BE2C (cell line): ENCODE measurements at regions not wholly inside any gene's neighbourhood (a gene's known extent, or its start where the extent isn't known, plus 50 kb on each side); places are given as distances from the start of the nearest gene placed in this dataset.

Experiments
- DNase-seq: peaks from one replicate; pipeline ENCODE4 v3.0.0-alpha.2; 2020
- H3K27me3 ChIP-seq: fragments of 250-450 bp; sonication (Bioruptor Pico); 2 replicates; pipeline ENCODE4 v1.5.1; 2020; ENCODE audit warnings: mild to moderate bottlenecking
- H3K36me3 ChIP-seq: fragments of 250-450 bp; sonication (Bioruptor Pico); 2 replicates; pipeline ENCODE4 v1.5.1; 2020; ENCODE audit warnings: mild to moderate bottlenecking
- H3K4me1 ChIP-seq: fragments of 250-450 bp; sonication (Bioruptor Pico); 2 replicates; pipeline ENCODE4 v1.5.1; 2020
- H3K4me3 ChIP-seq: 2 replicates; pipeline ENCODE4 v1.5.1; 2011; ENCODE audit warnings: low read depth, low read length
- H3K9me3 ChIP-seq: fragments of 250-450 bp; sonication (Bioruptor Pico); 2 replicates; pipeline ENCODE4 v1.5.1; 2020
- TF ChIP-seq, protein P1 (sequence below): IDR thresholded peaks from 2 replicates; pipeline ENCODE4 v1.5.1; 2012; ENCODE audit warnings: mild to moderate bottlenecking, low read depth, low read length

DNA sequence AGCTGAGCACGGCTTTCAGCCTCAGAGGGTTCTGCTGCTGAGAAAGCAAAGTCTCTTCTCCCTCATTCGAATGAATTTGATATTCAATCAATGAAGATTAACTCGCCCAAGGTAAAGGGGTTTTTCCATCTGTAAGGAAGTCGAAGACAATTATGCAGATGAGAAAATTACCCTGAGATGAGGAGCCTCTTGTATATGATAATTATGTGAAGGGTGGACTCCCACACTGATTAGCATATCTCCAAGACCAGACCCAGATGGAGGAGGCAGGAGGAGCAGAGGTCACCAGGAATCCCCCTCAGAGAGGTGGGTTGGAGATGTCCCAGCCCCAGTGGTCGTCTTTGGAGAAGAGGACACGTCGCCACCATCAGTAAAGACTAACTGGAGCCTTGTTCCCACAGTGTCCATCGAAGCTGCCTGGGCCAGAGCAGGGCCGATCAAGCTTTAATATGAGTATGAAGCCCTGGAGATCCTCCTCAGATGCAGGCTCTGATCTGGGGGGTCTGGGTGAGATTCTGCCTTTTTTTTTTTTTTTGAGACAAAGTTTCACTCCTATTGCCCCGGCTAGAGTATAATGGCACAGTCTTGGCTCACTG, 61.5 kb upstream of the LHX1 start:
- Histone ChIP-seq H3K4me1 (no peaks in the 10 kb centered on the region), H3K27me3 (no peaks in the 10 kb centered on the region), H3K9me3 (no peaks in the 10 kb centered on the region), H3K4me3 (no peak overlapping the region), H3K36me3 (no peaks in the 10 kb centered on the region)
- no peak for DNase-seq
- TF ChIP-seq, protein P1, sequence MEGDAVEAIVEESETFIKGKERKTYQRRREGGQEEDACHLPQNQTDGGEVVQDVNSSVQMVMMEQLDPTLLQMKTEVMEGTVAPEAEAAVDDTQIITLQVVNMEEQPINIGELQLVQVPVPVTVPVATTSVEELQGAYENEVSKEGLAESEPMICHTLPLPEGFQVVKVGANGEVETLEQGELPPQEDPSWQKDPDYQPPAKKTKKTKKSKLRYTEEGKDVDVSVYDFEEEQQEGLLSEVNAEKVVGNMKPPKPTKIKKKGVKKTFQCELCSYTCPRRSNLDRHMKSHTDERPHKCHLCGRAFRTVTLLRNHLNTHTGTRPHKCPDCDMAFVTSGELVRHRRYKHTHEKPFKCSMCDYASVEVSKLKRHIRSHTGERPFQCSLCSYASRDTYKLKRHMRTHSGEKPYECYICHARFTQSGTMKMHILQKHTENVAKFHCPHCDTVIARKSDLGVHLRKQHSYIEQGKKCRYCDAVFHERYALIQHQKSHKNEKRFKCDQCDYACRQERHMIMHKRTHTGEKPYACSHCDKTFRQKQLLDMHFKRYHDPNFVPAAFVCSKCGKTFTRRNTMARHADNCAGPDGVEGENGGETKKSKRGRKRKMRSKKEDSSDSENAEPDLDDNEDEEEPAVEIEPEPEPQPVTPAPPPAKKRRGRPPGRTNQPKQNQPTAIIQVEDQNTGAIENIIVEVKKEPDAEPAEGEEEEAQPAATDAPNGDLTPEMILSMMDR = no peak

DNA sequence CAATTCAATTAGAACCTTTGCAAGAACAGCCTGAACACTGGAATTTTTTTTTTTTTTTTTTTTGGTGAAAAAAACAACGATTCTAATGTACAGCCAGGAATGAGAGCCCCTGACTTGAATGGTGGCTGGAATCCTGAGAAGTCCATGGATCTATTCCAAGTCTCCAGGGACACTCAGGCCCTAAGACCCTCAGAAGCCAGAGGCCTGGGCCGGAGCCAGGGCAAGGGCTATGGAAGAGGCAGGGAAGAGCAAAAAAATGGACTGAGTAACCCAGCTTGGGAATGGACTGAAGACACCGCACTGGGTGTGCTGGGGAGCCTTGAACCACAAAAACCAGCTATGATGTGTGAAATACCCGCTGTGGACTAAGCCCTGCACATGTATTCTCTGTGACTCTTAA, 60.3 kb upstream of the LHX1 start:
- H3K4me1 ChIP-seq = no peaks in the 10 kb centered on the region
- no peak overlapping the region for H3K4me3 ChIP-seq
- no peaks in the 10 kb centered on the region for H3K9me3 ChIP-seq
- H3K36me3 ChIP-seq = no peaks in the 10 kb centered on the region
- TF ChIP-seq, protein P1 = no peak
- H3K27me3 ChIP-seq = no peaks in the 10 kb centered on the region
- no peak for DNase-seq

DNA sequence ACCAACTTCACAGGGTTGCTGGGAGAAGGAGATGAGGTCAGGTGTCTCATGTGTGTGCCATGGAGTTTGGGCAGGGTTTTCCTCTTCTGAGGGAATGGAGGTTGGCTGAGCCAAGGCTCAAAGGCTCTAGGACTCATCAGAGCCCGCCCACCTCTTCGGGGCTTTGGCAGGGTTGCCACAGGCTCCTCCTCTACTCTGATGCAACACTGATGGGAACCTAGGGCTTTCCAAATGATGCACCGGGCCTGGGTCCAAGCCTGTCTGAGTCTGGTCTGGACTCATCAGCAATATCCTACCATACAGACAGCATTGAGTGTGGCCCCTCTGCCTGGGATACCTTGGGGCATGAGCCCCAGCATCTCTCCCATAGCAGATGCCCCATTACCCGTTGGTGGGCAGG, 59.5 kb upstream of the LHX1 start:
- no peaks in the 10 kb centered on the region for H3K4me1 ChIP-seq
- TF ChIP-seq, protein P1 = no peak
- H3K27me3 ChIP-seq = no peaks in the 10 kb centered on the region
- no peak overlapping the region for H3K4me3 ChIP-seq
- H3K36me3 ChIP-seq = no peaks in the 10 kb centered on the region
- no peak for DNase-seq
- H3K9me3 ChIP-seq = no peaks in the 10 kb centered on the region

DNA sequence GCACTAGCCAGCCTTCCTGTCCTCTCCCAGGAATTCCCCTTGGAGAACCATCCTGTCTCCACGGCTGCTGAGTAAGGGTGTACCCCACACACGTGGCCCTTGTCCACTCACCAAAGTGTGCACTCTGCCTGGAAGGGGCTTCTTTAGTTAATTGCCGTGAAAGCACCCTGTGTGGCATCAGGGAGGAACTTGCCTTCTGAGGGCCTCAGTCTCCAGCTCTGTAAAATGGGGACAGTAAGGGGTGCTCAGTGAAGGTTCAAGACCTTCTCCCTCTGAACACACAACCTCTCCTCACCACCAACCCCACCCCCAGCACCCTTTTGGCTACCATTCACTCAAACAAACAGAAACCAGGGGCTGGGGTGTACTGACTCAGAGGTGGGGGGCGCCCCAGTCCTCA, 59.1 kb upstream of the LHX1 start:
- H3K4me3 ChIP-seq = no peak overlapping the region
- TF ChIP-seq, protein P1 = no peak
- DNase-seq = no peak

DNA sequence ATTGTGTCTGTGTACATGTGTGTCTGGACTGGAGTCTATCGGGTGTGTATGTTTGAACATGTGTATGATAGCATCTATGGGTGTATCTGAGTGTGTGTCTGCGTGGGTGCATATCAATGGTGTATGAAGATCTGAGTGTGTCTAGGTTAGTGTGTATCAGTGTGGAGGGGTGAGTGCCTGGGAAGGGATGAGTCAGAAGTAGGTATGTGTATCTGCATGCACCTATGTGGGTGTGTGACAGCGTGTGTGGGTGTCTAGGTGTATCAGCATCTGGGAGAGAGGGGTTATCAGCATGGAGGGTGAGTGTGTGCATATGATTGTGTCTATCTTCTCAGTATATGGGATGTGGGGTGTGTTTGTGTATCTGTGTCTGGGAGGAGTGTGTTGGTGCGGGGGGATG, 58.2 kb upstream of the LHX1 start:
- DNase-seq = no peak
- TF ChIP-seq, protein P1 = no peak
- no peaks in the 10 kb centered on the region for H3K9me3 ChIP-seq

More for the DNA sequence above, 59.1 kb upstream of the LHX1 start:
- Histone ChIP-seq H3K36me3 (no peaks in the 10 kb centered on the region), H3K4me1 (no peaks in the 10 kb centered on the region), H3K9me3 (no peaks in the 10 kb centered on the region), H3K27me3 (no peaks in the 10 kb centered on the region)

DNA sequence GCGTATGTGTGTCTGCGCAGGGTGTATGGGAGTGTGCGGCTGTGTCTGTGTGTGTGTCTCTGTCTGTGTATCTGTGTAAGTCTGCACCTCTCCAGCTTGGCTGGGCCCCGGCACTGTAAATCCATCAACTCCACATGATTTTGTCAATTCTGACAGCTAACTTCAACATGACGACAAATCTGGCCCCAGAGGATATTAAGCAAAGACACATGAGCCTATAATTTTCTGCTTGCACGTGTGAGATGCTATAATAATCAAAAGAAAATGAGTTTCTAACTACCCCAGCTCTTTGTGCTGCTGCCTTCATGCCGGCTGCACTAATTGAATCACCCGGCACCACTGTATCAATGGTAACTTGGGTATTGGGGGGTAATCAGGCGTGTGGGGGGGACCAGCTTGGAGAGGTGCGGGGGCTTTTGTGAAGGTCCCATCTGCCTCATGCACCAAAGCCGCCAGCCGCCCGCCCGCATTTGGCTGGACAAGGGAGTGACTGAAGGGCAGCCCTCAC, 57.6 kb upstream of the LHX1 start:
- Histone ChIP-seq H3K4me3 (no peak overlapping the region), H3K36me3 (no peaks in the 10 kb centered on the region), H3K4me1 (no peaks in the 10 kb centered on the region), H3K27me3 (no peaks in the 10 kb centered on the region), H3K9me3 (no peaks in the 10 kb centered on the region)
- DNase-seq = no peak
- TF ChIP-seq, protein P1 = no peak

More for the DNA sequence above, 58.2 kb upstream of the LHX1 start:
- Histone ChIP-seq H3K36me3 (no peaks in the 10 kb centered on the region), H3K27me3 (no peaks in the 10 kb centered on the region), H3K4me1 (no peaks in the 10 kb centered on the region), H3K4me3 (no peak overlapping the region)
